GM12873 (cell line): ENCODE measurements at regions not wholly inside any gene's neighbourhood (a gene's known extent, or its start where the extent isn't known, plus 50 kb on each side); places are given as distances from the start of the nearest gene placed in this dataset.

ENCODE experiments used
- CTCF ChIP-seq: IDR thresholded peaks from 2 replicates; pipeline ENCODE4 v1.5.1; 2012; ENCODE audit warnings: low read depth, mild to moderate bottlenecking, moderate library complexity, low read length, control low read depth; ENCODE audit not compliant: insufficient read depth; ENCODE audit errors: missing control alignments

- no peak for TF ChIP-seq CTCF
These were observed 126.3 kb upstream of the TMPRSS2 start for GRCh38 chr21:41634211-41634694.

DNA sequence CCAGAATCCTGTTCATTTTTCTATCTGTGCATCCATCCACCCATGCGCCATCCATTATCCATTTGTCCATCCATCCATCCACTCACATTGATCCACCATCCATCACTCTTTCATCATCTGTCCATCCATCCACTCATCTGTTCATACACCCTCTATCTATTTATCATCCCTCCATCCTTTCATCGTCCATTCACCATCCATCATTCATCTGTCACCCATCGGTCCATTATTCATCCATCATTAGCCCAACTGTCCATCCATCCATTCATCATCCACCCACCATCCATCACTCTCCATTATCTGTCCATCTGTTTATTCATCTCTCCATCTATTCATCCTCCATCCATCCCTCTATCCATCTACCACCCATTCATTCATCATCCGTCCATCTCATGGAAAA, 125.7 kb upstream of the TMPRSS2 start:
- TF ChIP-seq CTCF: no peak

GRCh38 chr21:41632748-41633475, 125.0 kb upstream of the TMPRSS2 start:
- no peak for TF ChIP-seq CTCF

- no peak for TF ChIP-seq CTCF
These were observed 123.9 kb upstream of the TMPRSS2 start for GRCh38 chr21:41631564-41632461.

GRCh38 chr21:41630917-41631316, 123.0 kb upstream of the TMPRSS2 start:
- no peak for TF ChIP-seq CTCF

DNA sequence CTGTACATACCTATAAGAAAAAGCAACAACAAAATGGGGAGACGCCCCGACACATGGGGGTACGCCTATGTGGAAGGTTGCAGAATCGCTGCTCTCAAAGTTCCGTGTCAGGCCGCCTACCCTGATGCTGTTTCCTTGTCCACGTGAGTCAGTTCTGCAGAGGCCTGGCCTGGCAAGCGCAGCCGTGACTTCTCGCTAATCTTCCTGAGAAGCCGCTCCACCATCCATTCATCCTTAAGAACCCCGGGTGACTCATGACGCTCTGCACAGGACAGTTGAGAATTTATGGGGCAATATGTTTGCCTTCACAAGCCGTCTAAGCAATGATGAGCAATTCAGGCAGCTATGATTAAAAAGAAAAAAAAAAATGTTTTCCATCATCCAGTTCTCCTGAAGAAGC, 122.3 kb upstream of the TMPRSS2 start:
- TF ChIP-seq CTCF: no peak

DNA sequence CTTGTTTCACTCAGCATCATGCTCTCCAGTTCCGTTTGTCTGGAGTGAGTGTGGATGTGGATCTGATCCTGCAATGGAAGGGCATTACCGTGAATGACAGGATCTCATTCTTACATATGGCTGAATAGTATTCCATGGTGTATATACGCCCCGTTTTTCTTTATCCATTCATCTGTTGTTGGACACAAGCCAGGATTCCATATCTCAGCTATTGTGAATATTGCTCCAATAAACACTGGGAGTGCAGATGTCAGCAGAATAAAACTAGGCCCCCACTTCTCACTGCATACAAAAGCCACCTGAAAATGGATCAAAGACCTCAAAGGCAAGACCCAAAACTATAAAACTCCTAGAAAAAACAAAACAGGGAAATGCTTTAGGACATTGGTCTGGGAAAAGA, 120.3 kb upstream of the TMPRSS2 start:
- no peak for TF ChIP-seq CTCF
